ENCODE measurements at regions not wholly inside any gene's neighbourhood (a gene's known extent, or its start where the extent isn't known, plus 50 kb on each side); places are given as distances from the start of the nearest gene placed in this dataset.

DNA sequence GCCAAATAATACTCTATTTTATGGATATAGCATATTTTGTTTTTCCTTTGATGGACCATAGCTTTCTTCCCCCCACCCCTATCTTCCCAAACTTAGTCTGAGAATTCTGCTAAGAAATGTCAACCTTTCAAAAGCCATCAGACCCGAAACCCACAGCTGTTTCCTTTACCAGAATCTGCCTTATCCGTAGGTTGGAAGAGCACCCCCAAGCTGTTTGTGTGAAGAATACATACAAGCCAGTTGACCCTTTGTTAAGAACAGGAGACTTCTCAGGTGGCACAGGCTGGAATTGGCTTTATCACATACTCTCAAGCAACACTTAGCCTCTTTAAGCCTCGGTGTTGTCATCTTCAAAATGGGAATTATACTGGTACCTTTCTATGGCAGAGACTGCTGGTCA lies 135.1 kb downstream of the ACTR3 start:
- TF ChIP-seq, protein P1, sequence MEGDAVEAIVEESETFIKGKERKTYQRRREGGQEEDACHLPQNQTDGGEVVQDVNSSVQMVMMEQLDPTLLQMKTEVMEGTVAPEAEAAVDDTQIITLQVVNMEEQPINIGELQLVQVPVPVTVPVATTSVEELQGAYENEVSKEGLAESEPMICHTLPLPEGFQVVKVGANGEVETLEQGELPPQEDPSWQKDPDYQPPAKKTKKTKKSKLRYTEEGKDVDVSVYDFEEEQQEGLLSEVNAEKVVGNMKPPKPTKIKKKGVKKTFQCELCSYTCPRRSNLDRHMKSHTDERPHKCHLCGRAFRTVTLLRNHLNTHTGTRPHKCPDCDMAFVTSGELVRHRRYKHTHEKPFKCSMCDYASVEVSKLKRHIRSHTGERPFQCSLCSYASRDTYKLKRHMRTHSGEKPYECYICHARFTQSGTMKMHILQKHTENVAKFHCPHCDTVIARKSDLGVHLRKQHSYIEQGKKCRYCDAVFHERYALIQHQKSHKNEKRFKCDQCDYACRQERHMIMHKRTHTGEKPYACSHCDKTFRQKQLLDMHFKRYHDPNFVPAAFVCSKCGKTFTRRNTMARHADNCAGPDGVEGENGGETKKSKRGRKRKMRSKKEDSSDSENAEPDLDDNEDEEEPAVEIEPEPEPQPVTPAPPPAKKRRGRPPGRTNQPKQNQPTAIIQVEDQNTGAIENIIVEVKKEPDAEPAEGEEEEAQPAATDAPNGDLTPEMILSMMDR (IDR thresholded peaks at IDR 0.05; ENCODE audit: low read length), result peak; percentile 38
- no peak for TF ChIP-seq EZH2 (optimal IDR thresholded peaks at IDR 0.05; ENCODE audit: low read depth, low read length)
